ENCODE measurements at regions not wholly inside any gene's neighbourhood (a gene's known extent, or its start where the extent isn't known, plus 50 kb on each side); places are given as distances from the start of the nearest gene placed in this dataset.
"Not testable (repeated sequence)": the region's sequence is repeated elsewhere in the genome, so short reads cannot be mapped to it uniquely, and the experiment has no call there.

DNA sequence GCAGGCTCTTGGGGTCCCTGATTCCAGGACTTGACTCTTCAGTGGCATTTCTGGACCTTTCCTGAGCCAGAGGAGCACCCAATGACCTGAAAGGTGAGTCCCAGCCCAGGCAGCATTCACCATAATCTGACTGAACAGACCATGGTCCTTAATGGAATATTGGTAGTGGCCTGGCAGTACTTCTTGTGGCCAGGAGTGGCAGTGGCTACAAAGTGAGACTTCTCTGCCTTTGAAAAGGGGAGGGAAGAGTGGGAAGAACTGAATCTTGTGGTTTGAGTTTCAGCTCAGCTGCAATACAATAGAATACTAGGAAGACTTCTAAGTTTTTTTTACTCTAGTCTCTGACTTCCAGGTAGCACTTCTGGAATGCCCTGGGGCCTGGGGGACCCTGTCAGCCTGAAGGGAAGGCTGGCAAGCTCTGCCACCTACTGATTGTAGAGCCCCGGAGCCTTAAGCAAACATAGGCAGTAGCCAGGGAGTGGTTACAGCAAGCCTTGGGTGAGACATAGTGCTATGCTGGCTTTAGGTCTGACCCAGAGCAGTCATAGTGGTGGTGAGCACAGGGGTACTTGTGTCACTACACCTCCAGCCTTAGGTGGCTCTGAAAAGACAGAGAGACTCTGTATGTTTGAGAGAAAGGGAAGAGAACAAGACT lies 674.2 kb upstream of the MANEA start:
- no peak for DNase-seq

DNA sequence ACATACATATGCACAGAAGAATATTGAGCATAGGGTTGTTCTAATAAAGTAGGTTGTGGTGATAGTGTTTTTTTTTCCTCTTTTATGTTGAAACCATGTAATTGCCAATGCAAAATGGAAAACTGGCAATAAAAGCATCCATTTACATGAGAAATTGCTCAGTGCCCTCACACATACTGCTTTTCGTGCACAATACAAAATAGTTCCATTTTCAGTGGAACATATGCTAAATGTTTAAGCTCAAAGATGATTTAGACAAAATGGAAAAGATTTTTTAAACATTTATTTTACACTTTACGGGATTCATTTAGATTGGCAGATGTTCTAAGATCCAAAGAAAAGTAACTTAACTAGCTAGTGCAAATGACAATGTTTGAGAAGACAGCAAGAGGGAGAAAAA lies 678.1 kb upstream of the MANEA start:
- no peak for DNase-seq

DNA sequence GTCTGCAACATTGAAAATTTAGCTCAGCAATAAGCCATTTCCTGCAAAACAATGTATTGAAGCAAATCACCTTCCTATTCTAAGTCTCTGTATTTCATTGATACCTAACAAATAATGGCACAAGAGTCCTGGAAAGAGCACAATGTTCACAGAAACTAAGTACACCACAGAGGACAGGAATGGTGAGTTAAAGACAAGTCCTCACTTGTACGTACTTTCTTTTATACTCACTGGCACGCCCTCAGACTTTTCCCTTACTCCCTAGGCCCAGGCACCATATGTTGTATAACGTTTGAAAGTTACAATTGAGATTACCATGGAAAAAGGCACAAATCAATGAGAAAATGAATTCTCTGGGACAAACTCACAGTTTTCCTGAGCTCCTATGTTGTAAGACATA lies 683.0 kb upstream of the MANEA start:
- DNase-seq, result no peak

DNA sequence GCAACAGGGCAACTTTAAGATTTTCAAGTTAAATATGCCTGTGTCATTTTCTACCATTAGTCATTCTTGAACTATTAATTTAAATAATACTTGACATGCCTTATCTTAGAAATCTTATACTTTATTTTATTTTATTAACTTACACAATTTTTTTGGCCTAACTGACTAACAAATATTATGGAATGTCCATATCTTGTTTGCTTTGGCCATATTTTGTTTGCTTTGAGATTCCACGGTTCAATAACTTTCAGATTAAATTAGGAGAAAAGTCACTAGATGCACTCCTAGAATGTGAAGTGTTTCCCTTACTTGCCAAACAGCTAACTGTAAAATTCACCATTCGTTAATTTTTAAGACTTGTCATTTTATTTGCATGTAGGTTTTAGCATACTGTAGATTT lies 684.0 kb upstream of the MANEA start:
- DNase-seq, result no peak

DNA sequence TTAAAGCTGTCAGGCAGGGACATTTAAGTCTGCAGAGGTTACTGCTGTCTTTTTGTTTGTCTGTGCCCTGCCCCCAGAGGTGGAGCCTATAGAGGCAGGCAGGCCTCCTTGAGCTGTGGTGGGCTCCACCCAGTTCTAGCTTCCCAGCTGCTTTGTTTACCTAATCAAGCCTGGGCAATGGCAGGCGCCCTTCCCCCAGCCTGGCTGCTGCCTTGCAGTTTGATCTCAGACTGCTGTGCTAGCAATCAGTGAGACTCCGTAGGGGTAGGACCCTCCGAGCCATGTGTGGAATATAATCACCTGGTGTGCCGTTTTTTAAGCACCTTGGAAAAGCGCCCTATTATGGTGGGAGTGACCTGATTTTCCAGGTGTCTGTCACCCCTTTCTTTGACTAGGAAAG lies 703.5 kb upstream of the MANEA start:
- not testable (repeated sequence) for DNase-seq

DNA sequence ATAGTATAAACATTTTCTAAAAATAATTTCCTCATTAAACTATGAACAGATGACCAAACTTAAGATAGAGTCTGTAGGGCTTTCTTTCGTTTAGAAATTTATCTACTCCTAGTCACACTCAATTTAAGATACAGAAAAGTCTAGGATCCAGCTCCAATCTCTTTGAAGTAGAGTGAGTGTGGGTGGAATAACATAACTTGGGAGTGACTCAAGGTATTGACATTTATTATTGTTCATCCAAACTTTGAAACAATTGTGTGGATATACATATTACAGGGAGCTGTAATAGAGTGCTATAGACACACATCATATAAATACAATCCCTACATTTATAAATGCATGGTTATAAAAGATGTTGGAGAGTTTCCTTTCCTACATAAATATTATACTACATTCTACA lies 715.2 kb upstream of the MANEA start:
- DNase-seq, result no peak

- DNase-seq, result no peak
These were observed 717.4 kb upstream of the MANEA start for GRCh38 chr6:94859924-94860323.

- not testable (repeated sequence) for DNase-seq
These were observed 720.3 kb upstream of the MANEA start for GRCh38 chr6:94856999-94857398.

DNA sequence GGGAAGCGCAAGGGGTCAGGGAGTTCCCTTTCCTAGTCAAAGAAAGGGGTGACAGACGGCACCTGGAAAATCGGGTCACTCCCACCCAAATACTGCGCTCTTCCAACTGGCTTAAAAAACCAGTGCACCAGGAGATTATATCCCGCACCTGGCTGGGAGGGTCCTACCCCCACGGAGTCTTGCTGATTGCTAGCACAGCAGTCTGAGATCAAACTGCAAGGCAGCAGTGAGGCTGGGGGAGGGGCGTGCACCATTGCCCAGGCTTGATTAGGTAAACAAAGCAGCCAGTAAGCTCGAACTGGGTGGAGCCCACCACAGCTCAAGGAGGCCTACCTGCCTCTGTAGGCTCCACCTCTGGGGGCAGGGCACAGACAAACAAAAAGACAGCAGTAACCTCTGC lies 726.0 kb upstream of the MANEA start:
- DNase-seq, result not testable (repeated sequence)

DNA sequence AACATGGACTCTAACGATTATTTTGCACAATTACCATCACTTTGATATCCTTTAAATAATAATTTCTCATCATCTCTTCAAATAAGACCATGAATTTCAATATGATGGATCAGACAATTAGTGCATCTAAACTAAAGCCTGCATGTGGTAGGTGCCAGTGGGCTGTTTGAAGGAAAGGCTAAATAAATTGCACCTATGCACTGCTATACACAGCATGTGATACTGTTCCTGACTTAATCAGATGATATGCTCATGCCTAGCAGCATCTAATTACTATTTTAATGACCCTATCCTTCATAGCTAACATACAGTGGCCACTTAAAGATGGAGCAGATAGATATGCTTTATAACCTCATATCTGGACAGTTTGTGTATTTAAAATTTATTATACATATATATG lies 731.6 kb upstream of the MANEA start:
- no peak for DNase-seq

DNA sequence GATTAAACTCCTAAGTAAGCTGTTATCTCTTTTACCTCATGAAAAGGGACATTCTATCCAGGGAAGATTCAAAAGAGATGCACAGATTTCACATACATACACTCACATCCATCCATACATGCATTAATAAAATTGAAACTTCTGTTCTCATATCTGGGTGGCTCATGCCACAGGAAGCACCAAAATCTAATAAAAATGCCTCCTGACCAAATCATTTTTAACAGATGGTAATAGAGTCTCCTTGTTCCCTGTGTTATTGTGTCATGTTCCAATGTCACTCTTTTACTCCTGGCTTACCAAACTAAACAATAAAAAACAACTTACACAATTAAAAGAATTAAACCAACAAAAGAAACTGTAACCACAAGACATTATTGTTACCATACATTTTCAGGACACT lies 742.1 kb upstream of the MANEA start:
- DNase-seq, result no peak

DNA sequence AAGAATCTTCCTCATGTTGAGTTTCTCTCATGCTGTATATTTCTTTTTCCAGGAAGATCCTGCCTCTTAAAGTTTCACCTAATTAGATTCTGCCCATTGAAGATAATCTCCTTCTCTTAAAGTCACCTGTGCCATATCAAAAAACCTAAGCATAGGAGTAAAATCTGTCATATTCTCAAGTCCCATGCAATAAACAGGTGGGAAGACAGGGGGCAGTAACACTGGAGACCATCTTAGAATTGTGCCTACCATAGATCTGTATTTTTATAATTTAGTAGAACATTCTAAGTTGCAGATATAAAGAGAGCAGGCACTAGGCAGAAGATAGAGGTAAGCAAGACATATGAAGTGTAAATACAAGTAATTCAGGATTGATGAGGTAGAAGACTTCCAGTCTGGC lies 763.5 kb upstream of the MANEA start:
- DNase-seq, result no peak

- DNase-seq, result no peak
These were observed 776.0 kb upstream of the MANEA start for GRCh38 chr6:94801344-94801743.

DNA sequence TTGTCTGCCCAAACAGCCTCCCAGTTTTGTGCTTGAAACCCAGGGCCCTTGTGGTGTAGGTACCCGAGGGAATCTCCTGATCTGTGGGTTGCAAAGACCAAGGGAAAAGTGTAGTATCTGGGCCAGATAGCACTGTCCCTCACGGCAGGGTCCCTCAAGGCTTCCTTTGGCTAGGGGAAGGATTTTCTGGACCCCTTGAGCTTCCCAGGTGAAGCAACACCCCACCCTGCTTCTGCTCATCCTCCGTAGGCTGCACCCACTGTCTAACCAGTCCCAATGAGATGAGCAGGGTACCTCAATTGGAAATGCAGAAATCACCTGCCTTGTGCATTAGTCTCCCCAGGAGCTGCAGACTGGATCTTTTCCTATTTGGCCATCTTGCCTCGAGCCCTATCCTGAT lies 791.8 kb upstream of the MANEA start:
- DNase-seq, result no peak

DNA sequence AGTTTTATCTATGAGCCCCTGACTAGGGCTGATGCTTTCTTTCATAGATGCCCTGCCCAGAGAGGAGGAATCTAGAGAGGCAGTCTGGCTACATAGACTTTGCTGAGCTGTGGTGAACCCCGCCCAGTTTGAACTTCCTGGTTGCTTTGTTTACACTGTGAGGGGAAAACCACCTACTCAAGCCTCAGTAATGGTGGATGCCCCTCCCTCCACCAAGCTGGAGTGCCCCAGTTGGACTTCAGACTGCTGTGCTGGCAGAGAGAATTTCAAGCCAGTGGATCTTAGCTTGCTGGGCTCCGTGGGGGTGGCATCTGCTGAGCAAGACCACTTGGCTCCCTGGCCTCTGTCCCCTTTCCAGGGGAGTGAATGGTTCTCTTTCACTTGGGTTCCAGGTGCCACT lies 792.3 kb upstream of the MANEA start:
- DNase-seq, result not testable (repeated sequence)

DNA sequence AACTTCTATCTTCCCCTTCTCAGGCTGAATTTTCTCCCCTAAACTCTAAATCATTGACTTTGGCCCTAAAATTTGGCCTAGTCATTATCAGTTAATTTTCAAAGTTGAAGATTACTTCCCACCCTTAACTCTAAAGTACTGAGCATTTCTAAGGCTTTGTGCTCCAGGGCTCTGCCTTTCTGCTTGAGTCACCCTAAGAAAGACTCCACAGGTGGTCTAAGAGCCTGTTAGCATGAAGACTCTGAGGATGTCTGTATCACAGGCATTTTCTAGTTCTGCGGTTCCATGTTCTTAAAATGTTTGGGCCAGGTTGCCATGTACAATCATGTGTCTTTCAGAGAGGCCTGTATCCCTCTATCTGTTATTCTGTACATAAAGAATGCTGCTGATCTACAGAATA lies 808.1 kb upstream of the MANEA start:
- no peak for DNase-seq

- DNase-seq, result no peak
These were observed 825.5 kb upstream of the MANEA start for GRCh38 chr6:94751641-94752329.

GRCh38 chr6:94736236-94736635 lies 841.1 kb upstream of the MANEA start:
- DNase-seq, result no peak

GRCh38 chr6:94735270-94735669 lies 842.1 kb upstream of the MANEA start:
- no peak for DNase-seq

GRCh38 chr6:94734751-94735150 lies 842.6 kb upstream of the MANEA start:
- DNase-seq, result no peak

GRCh38 chr6:94733066-94733465 lies 844.3 kb upstream of the MANEA start:
- no peak for DNase-seq

GRCh38 chr6:94727710-94728109 lies 849.6 kb upstream of the MANEA start:
- no peak for DNase-seq

- no peak for DNase-seq
These were observed 855.9 kb upstream of the MANEA start for GRCh38 chr6:94721459-94721858.

- DNase-seq, result no peak
These were observed 863.9 kb upstream of the MANEA start for GRCh38 chr6:94713446-94713845.

DNA sequence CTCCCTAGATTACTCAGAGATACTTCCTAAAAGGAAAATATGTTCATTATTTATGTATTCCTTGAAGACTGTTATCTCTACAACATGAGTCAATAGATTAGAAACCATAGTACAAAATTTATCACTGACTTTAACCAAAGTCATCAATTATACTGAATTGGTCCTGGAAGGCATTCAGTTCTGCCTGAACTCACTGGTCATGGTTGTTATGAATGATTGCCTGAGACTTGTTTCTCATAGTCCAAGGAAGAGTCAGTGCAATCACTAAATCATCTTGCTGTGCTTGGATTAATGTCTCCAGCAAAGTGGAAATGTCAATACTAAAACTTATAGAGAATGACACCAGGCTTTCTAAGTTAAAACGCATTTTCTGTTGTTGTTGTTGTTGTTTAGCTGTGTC lies 878.6 kb upstream of the MANEA start:
- DNase-seq, result no peak
